Ascending aorta (tissue), 2 donors: ENCODE measurements at regions not wholly inside any gene's neighbourhood (a gene's known extent, or its start where the extent isn't known, plus 50 kb on each side); places are given as distances from the start of the nearest gene placed in this dataset.
"Not testable (repeated sequence)": the region's sequence is repeated elsewhere in the genome, so short reads cannot be mapped to it uniquely, and the experiment has no call there.

Experiments
- DNase-seq, 2 donors: peaks; one replicate each; pipeline ENCODE4 v3.0.0-alpha.2; 2019; ENCODE audit warnings: low spot score in 2 of 2
- H3K27ac ChIP-seq, 2 donors: fragments of 200-600 bp; sonication (generic); one replicate each; pipeline ENCODE4 v1.5.1; 2016 to 2017; ENCODE audit warnings: mild to moderate bottlenecking in 1 of 2
- H3K27me3 ChIP-seq: fragments of 200-600 bp; sonication (generic); one replicate; pipeline ENCODE4 v1.5.1; 2017
- H3K36me3 ChIP-seq, 2 donors: fragments of 200-600 bp; sonication (generic); one replicate each; pipeline ENCODE4 v1.5.1; 2016
- H3K4me1 ChIP-seq, 2 donors: fragments of 200-600 bp; sonication (generic); one replicate each; pipeline ENCODE4 v1.5.1; 2016 to 2017; ENCODE audit warnings: mild to moderate bottlenecking in 1 of 2
- H3K4me3 ChIP-seq, 2 donors: fragments of 200-600 bp; sonication (generic); one replicate each; pipeline ENCODE4 v1.5.1; 2016 to 2017; ENCODE audit warnings: mild to moderate bottlenecking in 1 of 2
- H3K9me3 ChIP-seq, 2 donors: fragments of 200-600 bp; sonication (generic); one replicate each; pipeline ENCODE4 v1.5.1; 2016
- CTCF ChIP-seq, 3 experiments: fragments of 200-600 bp in 2 of 3; fragments of 450-650 bp in 1 of 3; sonication (generic) in 2 of 3; IDR thresholded peaks; one replicate each; pipeline ENCODE4 v1.5.1; 2016 to 2019; ENCODE audit warnings: antibody characterized with exemption in 3 of 3, mild to moderate bottlenecking in 1 of 3, moderate library complexity in 1 of 3
- intact Hi-C: fragments of 100-400 bp; cut with DNase I; formaldehyde crosslinking; loops from one replicate; pipeline ENCODE4 v1.15.1; 2023

- Histone ChIP-seq H3K36me3 (no peaks in the 10 kb centered on the region), H3K27me3 (no peaks in the 10 kb centered on the region), H3K9me3 (no peaks in the 10 kb centered on the region), H3K4me3 (no peak overlapping the region), H3K4me1 (peaks cover 21 to 36% of the 10 kb centered on the region in 2 donors), H3K27ac (peak overlapping the region; percentile 79 to 92)
- TF ChIP-seq CTCF (IDR thresholded peaks at IDR 0.05), result no peak
- no peak for DNase-seq
- intact Hi-C loops, result no loop called here
Measured at GRCh38 chr1:9442278-9442846, 96.9 kb upstream of the SLC25A33 start.

GRCh38 chr1:9442986-9443385 lies 96.3 kb upstream of the SLC25A33 start:
- Histone ChIP-seq H3K36me3 (no peaks in the 10 kb centered on the region), H3K27me3 (no peaks in the 10 kb centered on the region), H3K4me3 (no peak overlapping the region), H3K9me3 (no peaks in the 10 kb centered on the region), H3K4me1 (peaks cover 19 to 31% of the 10 kb centered on the region in 2 donors), H3K27ac (peak overlapping the region; percentile 79 to 92)
- no peak for TF ChIP-seq CTCF (IDR thresholded peaks at IDR 0.05)
- DNase-seq, result no peak
- intact Hi-C loops, result no loop called here

GRCh38 chr1:9443913-9444445 lies 95.3 kb upstream of the SLC25A33 start:
- Histone ChIP-seq H3K36me3 (no peaks in the 10 kb centered on the region), H3K9me3 (no peaks in the 10 kb centered on the region), H3K27me3 (no peaks in the 10 kb centered on the region), H3K27ac (peak overlapping the region in 1 of 2 donors; percentile 39), H3K4me1 (peaks cover 21 to 35% of the 10 kb centered on the region in 2 donors), H3K4me3 (no peak overlapping the region)
- DNase-seq, result no peak
- intact Hi-C loops, result no loop called here
- TF ChIP-seq CTCF (IDR thresholded peaks at IDR 0.05), result no peak

GRCh38 chr1:9444532-9444931 lies 94.7 kb upstream of the SLC25A33 start:
- no peak overlapping the region for H3K4me3 ChIP-seq

GRCh38 chr1:9445081-9445480 lies 94.2 kb upstream of the SLC25A33 start:
- DNase-seq, H3K9me3 ChIP-seq, H3K27me3 ChIP-seq, H3K36me3 ChIP-seq, H3K4me3 ChIP-seq, intact Hi-C loops: not testable (repeated sequence)
- Histone ChIP-seq H3K4me1 (peaks cover 23 to 38% of the 10 kb centered on the region in 2 donors), H3K27ac (peak overlapping the region; percentile 33 to 46)

More at GRCh38 chr1:9444532-9444931, 94.7 kb upstream of the SLC25A33 start:
- Histone ChIP-seq H3K4me1 (peaks cover 19 to 33% of the 10 kb centered on the region in 2 donors), H3K9me3 (no peaks in the 10 kb centered on the region), H3K27ac (peak overlapping the region in 1 of 2 donors; percentile 39), H3K27me3 (no peaks in the 10 kb centered on the region), H3K36me3 (no peaks in the 10 kb centered on the region)
- DNase-seq, result no peak
- no peak for TF ChIP-seq CTCF (IDR thresholded peaks at IDR 0.05)
- intact Hi-C loops, result no loop called here

- H3K36me3 ChIP-seq, result no peaks in the 10 kb centered on the region
- intact Hi-C loops, result no loop called here
- H3K9me3 ChIP-seq, result no peaks in the 10 kb centered on the region
- no peak overlapping the region for H3K4me3 ChIP-seq
- H3K4me1 ChIP-seq, result peaks cover 12 to 25% of the 10 kb centered on the region in 2 donors
- TF ChIP-seq CTCF (IDR thresholded peaks at IDR 0.05), result no peak
- DNase-seq, result no peak
- peak overlapping the region in 1 of 2 donors; percentile 8 for H3K27ac ChIP-seq
- no peaks in the 10 kb centered on the region for H3K27me3 ChIP-seq
Measured at GRCh38 chr1:9447215-9447960, 91.9 kb upstream of the SLC25A33 start.
